A549 (cell line): ENCODE measurements at regions not wholly inside any gene's neighbourhood (a gene's known extent, or its start where the extent isn't known, plus 50 kb on each side); places are given as distances from the start of the nearest gene placed in this dataset.

Experiments used
- POLR2A ChIP-seq: IDR thresholded peaks from 2 replicates; pipeline ENCODE4 v1.6.1; 2012; ENCODE audit warnings: mild to moderate bottlenecking, low read length
- TP53 ChIP-seq: fragments of 250-450 bp; sonication (Bioruptor Pico); IDR thresholded peaks from 2 replicates; pipeline ENCODE4 v1.5.0; 2021; ENCODE audit warnings: mild to moderate bottlenecking, moderate library complexity
- TF ChIP-seq, protein P1 (sequence below): fragments of >200 bp; sonication (Bioruptor Twin); formaldehyde crosslinking; IDR thresholded peaks from 3 replicates; pipeline ENCODE4 v1.5.1; 2016

DNA sequence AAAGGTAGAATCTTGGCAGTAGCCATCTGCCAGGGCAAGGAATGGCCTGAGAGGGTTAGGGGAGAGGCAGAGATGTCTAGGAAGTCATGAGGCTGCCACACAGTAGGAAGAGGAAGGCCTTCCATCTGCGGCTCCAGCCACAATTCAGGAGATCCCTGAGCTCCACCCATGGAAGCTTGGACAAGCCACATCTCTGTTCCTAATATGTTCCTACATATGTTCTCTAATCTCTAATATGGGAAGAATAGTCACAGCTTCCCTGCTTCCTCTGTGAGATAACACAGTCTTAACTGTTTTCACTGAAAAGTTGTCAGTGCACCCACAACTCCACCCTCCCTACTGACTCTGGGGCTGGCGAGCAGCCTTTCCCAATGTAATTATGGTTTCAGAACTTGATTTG, 109.5 kb downstream of the CDC7 start:
- TF ChIP-seq, protein P1, sequence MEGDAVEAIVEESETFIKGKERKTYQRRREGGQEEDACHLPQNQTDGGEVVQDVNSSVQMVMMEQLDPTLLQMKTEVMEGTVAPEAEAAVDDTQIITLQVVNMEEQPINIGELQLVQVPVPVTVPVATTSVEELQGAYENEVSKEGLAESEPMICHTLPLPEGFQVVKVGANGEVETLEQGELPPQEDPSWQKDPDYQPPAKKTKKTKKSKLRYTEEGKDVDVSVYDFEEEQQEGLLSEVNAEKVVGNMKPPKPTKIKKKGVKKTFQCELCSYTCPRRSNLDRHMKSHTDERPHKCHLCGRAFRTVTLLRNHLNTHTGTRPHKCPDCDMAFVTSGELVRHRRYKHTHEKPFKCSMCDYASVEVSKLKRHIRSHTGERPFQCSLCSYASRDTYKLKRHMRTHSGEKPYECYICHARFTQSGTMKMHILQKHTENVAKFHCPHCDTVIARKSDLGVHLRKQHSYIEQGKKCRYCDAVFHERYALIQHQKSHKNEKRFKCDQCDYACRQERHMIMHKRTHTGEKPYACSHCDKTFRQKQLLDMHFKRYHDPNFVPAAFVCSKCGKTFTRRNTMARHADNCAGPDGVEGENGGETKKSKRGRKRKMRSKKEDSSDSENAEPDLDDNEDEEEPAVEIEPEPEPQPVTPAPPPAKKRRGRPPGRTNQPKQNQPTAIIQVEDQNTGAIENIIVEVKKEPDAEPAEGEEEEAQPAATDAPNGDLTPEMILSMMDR: no peak
- TF ChIP-seq TP53 (no peak), POLR2A (no peak)
